Cardiac muscle cell (in vitro differentiated cells and primary cell): ENCODE measurements at regions not wholly inside any gene's neighbourhood (a gene's known extent, or its start where the extent isn't known, plus 50 kb on each side); places are given as distances from the start of the nearest gene placed in this dataset.

Source experiments
- DNase-seq, 2 donors: peaks; one replicate each; pipeline versions ENCODE4 v3.0.0 to v3.0.0-alpha.2; 2010 to 2017; ENCODE audit warnings: low read depth in 1 of 2, low spot score in 1 of 2
- H3K27ac ChIP-seq: fragments of 200-600 bp; sonication (generic); 2 replicates; pipeline ENCODE4 v1.5.1; 2016
- H3K27me3 ChIP-seq: fragments of 200-600 bp; sonication (generic); 2 replicates; pipeline ENCODE4 v1.6.0; 2016; ENCODE audit warnings: control low read depth
- H3K36me3 ChIP-seq: fragments of 200-600 bp; sonication (generic); 2 replicates; pipeline ENCODE4 v1.5.1; 2016; ENCODE audit warnings: control low read depth
- H3K4me1 ChIP-seq: fragments of 200-600 bp; sonication (generic); 2 replicates; pipeline ENCODE4 v1.8.1; 2017; ENCODE audit warnings: low read depth, mild to moderate bottlenecking, mixed run types
- H3K4me3 ChIP-seq: fragments of 200-600 bp; sonication (generic); 2 replicates; pipeline ENCODE4 v1.5.1; 2016; ENCODE audit warnings: mild to moderate bottlenecking
- H3K9me3 ChIP-seq: fragments of 200-600 bp; sonication (generic); 2 replicates; pipeline ENCODE4 v1.5.1; 2017; ENCODE audit warnings: low read depth, mild to moderate bottlenecking, control low read depth
- TF ChIP-seq, protein P1 (sequence below): IDR thresholded peaks from 2 replicates; pipeline ENCODE4 v1.5.1; 2012; ENCODE audit warnings: low read depth, mild to moderate bottlenecking, low read length

DNA sequence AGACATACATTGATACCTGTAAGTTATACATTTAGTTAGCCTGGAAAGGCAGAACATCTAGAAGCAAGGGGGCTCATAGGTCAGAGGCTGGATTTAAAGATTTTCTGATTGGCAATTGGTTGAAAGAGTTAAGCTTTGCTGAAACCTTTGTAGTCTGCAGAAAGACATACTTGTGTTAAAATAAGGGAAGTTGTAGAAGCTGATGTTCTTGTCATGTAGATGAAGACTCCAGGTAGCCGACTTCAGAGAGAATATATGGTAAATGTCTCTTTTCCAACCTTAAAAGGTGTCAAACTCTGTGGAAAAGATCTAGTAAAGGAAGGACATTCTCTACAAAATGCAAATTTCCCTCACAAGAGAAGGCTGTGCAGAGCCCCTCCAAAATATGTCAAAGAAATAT lies 62.9 kb upstream of the ADAMTS16 start:
- H3K4me1 ChIP-seq = no peaks in the 10 kb centered on the region
- H3K36me3 ChIP-seq = no peaks in the 10 kb centered on the region
- H3K27ac ChIP-seq = no peak overlapping the region
- H3K4me3 ChIP-seq = no peak overlapping the region
- TF ChIP-seq, protein P1, sequence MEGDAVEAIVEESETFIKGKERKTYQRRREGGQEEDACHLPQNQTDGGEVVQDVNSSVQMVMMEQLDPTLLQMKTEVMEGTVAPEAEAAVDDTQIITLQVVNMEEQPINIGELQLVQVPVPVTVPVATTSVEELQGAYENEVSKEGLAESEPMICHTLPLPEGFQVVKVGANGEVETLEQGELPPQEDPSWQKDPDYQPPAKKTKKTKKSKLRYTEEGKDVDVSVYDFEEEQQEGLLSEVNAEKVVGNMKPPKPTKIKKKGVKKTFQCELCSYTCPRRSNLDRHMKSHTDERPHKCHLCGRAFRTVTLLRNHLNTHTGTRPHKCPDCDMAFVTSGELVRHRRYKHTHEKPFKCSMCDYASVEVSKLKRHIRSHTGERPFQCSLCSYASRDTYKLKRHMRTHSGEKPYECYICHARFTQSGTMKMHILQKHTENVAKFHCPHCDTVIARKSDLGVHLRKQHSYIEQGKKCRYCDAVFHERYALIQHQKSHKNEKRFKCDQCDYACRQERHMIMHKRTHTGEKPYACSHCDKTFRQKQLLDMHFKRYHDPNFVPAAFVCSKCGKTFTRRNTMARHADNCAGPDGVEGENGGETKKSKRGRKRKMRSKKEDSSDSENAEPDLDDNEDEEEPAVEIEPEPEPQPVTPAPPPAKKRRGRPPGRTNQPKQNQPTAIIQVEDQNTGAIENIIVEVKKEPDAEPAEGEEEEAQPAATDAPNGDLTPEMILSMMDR = no peak
- H3K27me3 ChIP-seq = no peaks in the 10 kb centered on the region
- no peaks in the 10 kb centered on the region for H3K9me3 ChIP-seq
- DNase-seq = no peak

DNA sequence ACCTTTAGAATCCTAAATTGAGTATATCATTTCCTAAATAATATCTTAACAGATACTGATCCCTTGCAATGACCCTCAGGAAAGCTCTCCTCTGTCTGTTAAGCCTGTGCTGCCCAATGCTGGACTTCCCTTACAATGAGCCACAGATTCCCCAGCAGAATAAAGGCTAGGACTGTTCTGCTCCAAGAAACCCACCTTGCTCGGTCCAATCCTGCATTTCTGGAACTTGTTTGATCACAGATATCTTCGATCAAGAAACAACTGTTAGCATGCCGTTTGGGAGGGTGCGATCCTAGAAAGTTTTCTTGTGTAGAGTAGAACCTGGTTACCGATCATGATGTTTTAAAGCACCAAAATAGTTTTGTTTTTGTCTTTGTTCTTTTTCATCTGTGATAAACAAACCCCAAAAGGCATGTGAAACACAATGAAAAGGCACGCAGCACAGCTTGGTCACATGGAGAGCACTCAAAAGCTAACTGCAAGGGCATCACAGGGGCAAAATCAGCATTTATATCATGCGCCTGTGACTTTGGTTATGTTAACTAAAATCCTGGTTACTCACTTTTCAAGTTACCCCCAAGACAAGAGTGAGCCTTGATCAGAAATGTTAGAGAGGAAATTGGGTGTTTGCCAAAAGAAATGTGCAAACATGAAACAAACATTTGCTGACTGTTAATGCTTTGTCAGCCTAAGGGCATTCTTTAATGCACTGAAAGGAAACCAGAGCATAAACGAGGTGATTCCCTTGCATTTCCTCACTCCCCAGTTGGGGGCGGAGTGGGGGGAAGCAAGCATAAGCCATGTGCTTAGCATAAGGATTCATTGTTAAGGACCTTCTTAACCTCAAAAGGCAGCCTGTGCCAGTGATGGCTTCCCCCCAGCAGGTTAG lies 61.9 kb upstream of the ADAMTS16 start:
- no peak for DNase-seq
- TF ChIP-seq, protein P1 = no peak
- H3K9me3 ChIP-seq = no peaks in the 10 kb centered on the region
- H3K36me3 ChIP-seq = no peaks in the 10 kb centered on the region
- no peaks in the 10 kb centered on the region for H3K4me1 ChIP-seq
- no peak overlapping the region for H3K27ac ChIP-seq
- H3K4me3 ChIP-seq = no peak overlapping the region
- H3K27me3 ChIP-seq = no peaks in the 10 kb centered on the region

DNA sequence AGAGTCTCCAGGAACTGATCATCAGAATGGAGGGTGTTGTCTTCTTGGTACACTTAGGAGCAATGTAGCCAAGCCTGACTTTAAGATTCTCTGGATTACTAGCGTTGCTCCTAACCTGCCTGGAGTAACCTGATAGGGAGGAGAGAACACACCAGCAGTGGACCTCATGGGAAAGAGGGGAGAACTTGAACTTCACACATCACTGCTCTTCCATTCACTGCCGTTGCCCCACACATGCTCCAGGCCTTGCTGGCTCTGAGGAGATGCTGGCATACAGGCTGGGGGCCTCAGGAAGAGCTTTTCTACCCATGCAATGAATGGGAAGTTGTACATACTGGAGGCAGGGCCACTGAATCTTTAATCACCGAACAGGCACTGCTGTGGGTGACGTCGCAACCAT lies 60.3 kb upstream of the ADAMTS16 start:
- Histone ChIP-seq H3K27me3 (no peaks in the 10 kb centered on the region), H3K9me3 (no peaks in the 10 kb centered on the region), H3K4me3 (no peak overlapping the region), H3K27ac (no peak overlapping the region), H3K36me3 (no peaks in the 10 kb centered on the region), H3K4me1 (no peaks in the 10 kb centered on the region)
- DNase-seq = no peak
- TF ChIP-seq, protein P1 = no peak

DNA sequence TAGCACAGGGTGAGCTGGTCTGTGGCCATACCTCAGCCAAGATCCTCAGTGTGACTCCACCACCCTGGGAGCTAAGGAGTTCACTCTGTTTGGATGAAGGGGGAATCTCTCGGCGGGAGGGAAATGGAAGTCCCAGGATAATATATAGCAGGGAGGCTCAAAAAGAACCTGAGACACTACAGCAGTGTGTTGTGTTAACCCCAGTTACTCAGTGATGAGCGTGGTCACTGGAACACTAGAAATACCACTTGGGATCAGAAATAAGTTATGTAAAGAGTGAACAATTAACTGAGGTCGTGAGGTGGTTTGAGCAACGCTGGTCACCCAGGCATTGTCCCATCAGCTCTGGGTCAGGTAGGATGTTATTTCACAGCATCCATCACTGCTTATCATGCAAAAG lies 59.3 kb upstream of the ADAMTS16 start:
- TF ChIP-seq, protein P1 = no peak

DNA sequence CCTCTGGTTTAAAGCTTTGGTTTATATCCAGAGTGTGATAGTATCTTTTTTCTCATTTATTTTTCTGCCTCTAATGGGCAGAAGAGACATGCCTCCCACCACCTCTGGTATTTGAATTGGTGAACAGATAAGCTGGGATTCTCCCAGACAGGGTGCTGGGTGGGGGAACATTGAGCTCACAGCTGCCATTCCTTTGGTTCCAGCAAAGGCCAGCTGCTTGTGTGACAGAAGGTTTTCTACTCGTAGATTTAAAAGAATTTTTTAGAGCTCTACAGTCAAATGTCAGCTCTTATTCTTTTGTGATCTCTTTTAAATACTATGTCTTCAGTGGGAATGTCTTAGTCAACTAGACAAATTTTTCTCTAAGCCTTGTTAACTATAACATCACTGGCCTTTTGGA lies 54.7 kb upstream of the ADAMTS16 start:
- Histone ChIP-seq H3K36me3 (no peaks in the 10 kb centered on the region), H3K4me1 (no peaks in the 10 kb centered on the region), H3K4me3 (no peak overlapping the region), H3K27me3 (no peaks in the 10 kb centered on the region), H3K27ac (no peak overlapping the region), H3K9me3 (no peaks in the 10 kb centered on the region)
- no peak for DNase-seq
- TF ChIP-seq, protein P1 = no peak

More for the DNA sequence above, 59.3 kb upstream of the ADAMTS16 start:
- Histone ChIP-seq H3K36me3 (no peaks in the 10 kb centered on the region), H3K4me1 (no peaks in the 10 kb centered on the region), H3K9me3 (no peaks in the 10 kb centered on the region), H3K4me3 (no peak overlapping the region), H3K27ac (no peak overlapping the region), H3K27me3 (no peaks in the 10 kb centered on the region)
- DNase-seq = no peak
